ENCODE measurements at regions not wholly inside any gene's neighbourhood (a gene's known extent, or its start where the extent isn't known, plus 50 kb on each side); places are given as distances from the start of the nearest gene placed in this dataset.

- TF ChIP-seq CTCF (IDR thresholded peaks at IDR 0.05; ENCODE audit: poor library complexity, severe bottlenecking): no peak
- TF ChIP-seq EP300 (conservative IDR thresholded peaks at IDR 0.05; ENCODE audit: poor library complexity, severe bottlenecking): no peak
- no peak for TF ChIP-seq SMC3 (conservative IDR thresholded peaks at IDR 0.05; ENCODE audit: poor library complexity)
- TF ChIP-seq POLR2AphosphoS5 (IDR thresholded peaks at IDR 0.05): no peak
- TF ChIP-seq REST (IDR thresholded peaks at IDR 0.05; ENCODE audit: borderline replicate concordance): no peak
- TF ChIP-seq MXI1 (conservative IDR thresholded peaks at IDR 0.05; ENCODE audit: poor library complexity, severe bottlenecking): no peak
- no peak for TF ChIP-seq EZH2 (IDR thresholded peaks at IDR 0.05; ENCODE audit: borderline replicate concordance, insufficient read depth, low read length, poor library complexity, severe bottlenecking)
- no peak for TF ChIP-seq RAD21 (conservative IDR thresholded peaks at IDR 0.05)
- no peak for TF ChIP-seq TAF1 (IDR thresholded peaks at IDR 0.05; ENCODE audit: low read depth)
Measured at GRCh38 chr6:22680950-22681349, 111.6 kb downstream of the HDGFL1 start.

All from neural cell (in vitro differentiated cells).